ENCODE measurements at regions not wholly inside any gene's neighbourhood (a gene's known extent, or its start where the extent isn't known, plus 50 kb on each side); places are given as distances from the start of the nearest gene placed in this dataset.

DNA sequence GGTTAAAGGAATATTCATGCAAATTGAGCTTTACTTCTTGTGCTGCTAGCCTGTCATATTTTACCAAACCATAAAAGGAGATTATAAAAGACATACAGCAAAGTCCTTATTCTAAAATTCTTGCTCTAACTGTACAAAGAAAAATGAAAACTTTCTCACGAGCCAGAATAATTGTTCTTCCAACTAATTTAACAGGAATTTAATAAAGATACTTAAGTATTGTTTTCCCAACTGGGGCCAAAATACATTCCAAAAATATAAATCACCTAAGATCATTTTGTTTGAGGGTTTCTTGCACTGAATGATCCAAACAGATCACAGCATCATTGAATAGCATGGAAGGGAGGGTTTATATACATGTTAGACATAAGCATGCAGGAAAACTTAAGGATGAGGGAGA, 127.1 kb upstream of the PCDH18 start:
- H3K36me3 ChIP-seq (ENCODE audit: control insufficient read depth in 1 of 2, insufficient read depth in 2 of 2, low read length in 1 of 2), result no peaks in the 10 kb centered on the region
- no peak for DNase-seq
- peaks cover 3 to 5% of the 10 kb centered on the region in 2 donors for H3K4me1 ChIP-seq (ENCODE audit: control insufficient read depth in 1 of 2, insufficient read depth in 2 of 2, low read length in 2 of 2)
- ATAC-seq (ENCODE audit: low FRiP score), result no peak
- H3K27ac ChIP-seq (ENCODE audit: low read depth in 1 of 2, low read length in 2 of 2), result no peak overlapping the region
- 4 to 6% methylated on average over 1 of the region's 1 CpG for WGBS, 2 donors
- intact Hi-C loops (cut with DNase I), result no loop called here
- no peak overlapping the region for H3K4me3 ChIP-seq (ENCODE audit: low read length in 2 of 2)
- peaks cover 2% of the 10 kb centered on the region for H3K9me3 ChIP-seq (ENCODE audit: control insufficient read depth, low read length)
- no peaks in the 10 kb centered on the region for H3K27me3 ChIP-seq (ENCODE audit: control insufficient read depth in 1 of 2, insufficient read depth in 2 of 2, low read length in 1 of 2)

GRCh38 chr4:137656661-137657060, 124.4 kb upstream of the PCDH18 start:
- intact Hi-C loops (cut with DNase I), result no loop called here
- ATAC-seq (ENCODE audit: low FRiP score) (no peak), DNase-seq (no peak)
- no peaks in the 10 kb centered on the region for H3K27me3 ChIP-seq (ENCODE audit: control insufficient read depth in 1 of 2, insufficient read depth in 2 of 2, low read length in 1 of 2)
- no peaks in the 10 kb centered on the region for H3K36me3 ChIP-seq (ENCODE audit: control insufficient read depth in 1 of 2, insufficient read depth in 2 of 2, low read length in 1 of 2)
- H3K4me3 ChIP-seq (ENCODE audit: low read length in 2 of 2), result no peak overlapping the region
- 77 to 82% methylated on average over 2 of the region's 2 CpGs for WGBS, 2 donors
- no peak overlapping the region for H3K27ac ChIP-seq (ENCODE audit: low read depth in 1 of 2, low read length in 2 of 2)
- H3K4me1 ChIP-seq (ENCODE audit: control insufficient read depth in 1 of 2, insufficient read depth in 2 of 2, low read length in 2 of 2), result no peaks in the 10 kb centered on the region
- H3K9me3 ChIP-seq (ENCODE audit: control insufficient read depth, low read length), result peaks cover under 1% of the 10 kb centered on the region

GRCh38 chr4:137655302-137655701, 123.0 kb upstream of the PCDH18 start:
- ATAC-seq (ENCODE audit: low FRiP score) (no peak), DNase-seq (no peak)
- Histone ChIP-seq H3K4me1 (ENCODE audit: control insufficient read depth in 1 of 2, insufficient read depth in 2 of 2, low read length in 2 of 2) (no peaks in the 10 kb centered on the region), H3K4me3 (ENCODE audit: low read length in 2 of 2) (no peak overlapping the region), H3K36me3 (ENCODE audit: control insufficient read depth in 1 of 2, insufficient read depth in 2 of 2, low read length in 1 of 2) (no peaks in the 10 kb centered on the region), H3K27ac (ENCODE audit: low read depth in 1 of 2, low read length in 2 of 2) (no peak overlapping the region), H3K27me3 (ENCODE audit: control insufficient read depth in 1 of 2, insufficient read depth in 2 of 2, low read length in 1 of 2) (no peaks in the 10 kb centered on the region), H3K9me3 (ENCODE audit: control insufficient read depth, low read length) (no peaks in the 10 kb centered on the region)
- intact Hi-C loops (cut with DNase I), result no loop called here
- 95 to 100% methylated on average over 1 of the region's 1 CpG for WGBS, 2 donors

- no peaks in the 10 kb centered on the region for H3K27me3 ChIP-seq (ENCODE audit: control insufficient read depth in 1 of 2, insufficient read depth in 2 of 2, low read length in 1 of 2)
- intact Hi-C loops (cut with DNase I), result no loop called here
- no peaks in the 10 kb centered on the region for H3K36me3 ChIP-seq (ENCODE audit: control insufficient read depth in 1 of 2, insufficient read depth in 2 of 2, low read length in 1 of 2)
- H3K9me3 ChIP-seq (ENCODE audit: control insufficient read depth, low read length), result no peaks in the 10 kb centered on the region
- H3K4me1 ChIP-seq (ENCODE audit: control insufficient read depth in 1 of 2, insufficient read depth in 2 of 2, low read length in 2 of 2), result no peaks in the 10 kb centered on the region
- H3K4me3 ChIP-seq (ENCODE audit: low read length in 2 of 2), result no peak overlapping the region
- H3K27ac ChIP-seq (ENCODE audit: low read depth in 1 of 2, low read length in 2 of 2), result no peak overlapping the region
- WGBS, 2 donors, result 97 to 99% methylated on average over 3 of the region's 3 CpGs
- no peak for ATAC-seq (ENCODE audit: low FRiP score)
- no peak for DNase-seq
Observed at GRCh38 chr4:137651128-137651527, 118.8 kb upstream of the PCDH18 start.

DNA sequence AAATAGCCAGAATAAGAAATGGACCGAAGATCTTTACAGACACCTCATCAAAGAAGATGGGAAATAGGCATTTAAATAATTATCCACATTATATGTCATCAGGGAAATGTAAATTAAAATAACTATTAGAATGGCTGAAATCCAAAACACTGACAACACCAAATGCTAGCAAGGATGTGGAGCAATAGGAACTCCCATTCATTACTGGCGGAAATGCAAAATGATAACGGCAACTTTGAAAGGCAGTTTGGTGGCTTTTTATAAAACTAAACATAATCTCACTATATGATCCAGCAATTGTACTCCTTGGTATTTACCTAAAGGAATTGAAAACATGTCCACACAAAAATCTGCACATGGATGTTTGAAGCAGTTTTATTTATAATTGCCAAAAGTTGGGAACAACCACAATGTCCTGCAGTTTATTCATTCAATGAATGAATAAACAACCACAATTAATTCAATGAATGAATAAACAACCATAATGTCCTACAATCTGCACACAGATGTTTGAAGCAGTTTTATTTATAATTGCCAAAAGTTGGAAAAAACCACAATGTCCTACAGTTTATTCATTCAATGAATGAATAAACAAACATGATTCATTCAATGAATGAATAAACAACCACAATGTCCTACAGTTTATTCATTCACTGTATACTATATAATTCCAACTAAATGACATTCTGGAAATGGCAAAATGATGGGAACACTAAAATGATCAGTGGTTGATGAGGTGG, 117.6 kb upstream of the PCDH18 start:
- no peaks in the 10 kb centered on the region for H3K27me3 ChIP-seq (ENCODE audit: control insufficient read depth in 1 of 2, insufficient read depth in 2 of 2, low read length in 1 of 2)
- ATAC-seq (ENCODE audit: low FRiP score), result no peak
- H3K27ac ChIP-seq (ENCODE audit: low read depth in 1 of 2, low read length in 2 of 2), result no peak overlapping the region
- no peak overlapping the region for H3K4me3 ChIP-seq (ENCODE audit: low read length in 2 of 2)
- no peaks in the 10 kb centered on the region for H3K36me3 ChIP-seq (ENCODE audit: control insufficient read depth in 1 of 2, insufficient read depth in 2 of 2, low read length in 1 of 2)
- H3K4me1 ChIP-seq (ENCODE audit: control insufficient read depth in 1 of 2, insufficient read depth in 2 of 2, low read length in 2 of 2), result no peaks in the 10 kb centered on the region
- intact Hi-C loops (cut with DNase I), result no loop called here
- DNase-seq, result no peak
- no peaks in the 10 kb centered on the region for H3K9me3 ChIP-seq (ENCODE audit: control insufficient read depth, low read length)
- 97% methylated on average over 3 of the region's 3 CpGs for WGBS, 2 donors

- 89 to 91% methylated on average over 4 of the region's 4 CpGs for WGBS, 2 donors
Observed at GRCh38 chr4:137648531-137648930, 116.2 kb upstream of the PCDH18 start.

GRCh38 chr4:137647375-137647774, 115.1 kb upstream of the PCDH18 start:
- intact Hi-C loops (cut with DNase I), result no loop called here
- WGBS, 2 donors, result 81 to 94% methylated on average over 1 of the region's 1 CpG
- no peak for ATAC-seq (ENCODE audit: low FRiP score)

More at GRCh38 chr4:137648531-137648930, 116.2 kb upstream of the PCDH18 start:
- no peaks in the 10 kb centered on the region for H3K27me3 ChIP-seq (ENCODE audit: control insufficient read depth in 1 of 2, insufficient read depth in 2 of 2, low read length in 1 of 2)
- intact Hi-C loops (cut with DNase I), result no loop called here
- no peaks in the 10 kb centered on the region for H3K36me3 ChIP-seq (ENCODE audit: control insufficient read depth in 1 of 2, insufficient read depth in 2 of 2, low read length in 1 of 2)
- DNase-seq (no peak), ATAC-seq (ENCODE audit: low FRiP score) (no peak)
- H3K4me3 ChIP-seq (ENCODE audit: low read length in 2 of 2), result no peak overlapping the region
- no peaks in the 10 kb centered on the region for H3K9me3 ChIP-seq (ENCODE audit: control insufficient read depth, low read length)
- no peak overlapping the region for H3K27ac ChIP-seq (ENCODE audit: low read depth in 1 of 2, low read length in 2 of 2)
- no peaks in the 10 kb centered on the region for H3K4me1 ChIP-seq (ENCODE audit: control insufficient read depth in 1 of 2, insufficient read depth in 2 of 2, low read length in 2 of 2)

DNA sequence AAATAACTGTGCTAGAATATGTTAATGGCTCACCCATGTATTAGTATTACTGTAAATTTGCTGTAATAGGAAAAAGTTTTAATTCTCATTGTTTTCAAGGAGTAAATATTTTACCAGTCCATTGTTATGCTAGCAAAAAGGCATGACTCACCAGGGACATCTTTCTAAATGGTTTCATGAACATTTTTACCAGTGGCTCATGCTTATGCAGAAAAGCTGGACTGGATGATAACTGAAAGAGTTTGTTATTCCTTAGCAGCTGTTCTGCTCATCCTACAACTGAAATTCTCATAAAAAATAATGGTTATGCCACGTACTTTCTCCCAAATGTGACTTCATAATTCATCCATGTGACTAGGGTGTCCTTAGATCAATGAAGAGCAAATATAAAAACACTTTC, 111.9 kb upstream of the PCDH18 start:
- no peak for ATAC-seq (ENCODE audit: low FRiP score)
- 87 to 89% methylated on average over 1 of the region's 1 CpG for WGBS, 2 donors
- Histone ChIP-seq H3K36me3 (ENCODE audit: control insufficient read depth in 1 of 2, insufficient read depth in 2 of 2, low read length in 1 of 2) (no peaks in the 10 kb centered on the region), H3K9me3 (ENCODE audit: control insufficient read depth, low read length) (no peaks in the 10 kb centered on the region), H3K4me1 (ENCODE audit: control insufficient read depth in 1 of 2, insufficient read depth in 2 of 2, low read length in 2 of 2) (no peaks in the 10 kb centered on the region), H3K27me3 (ENCODE audit: control insufficient read depth in 1 of 2, insufficient read depth in 2 of 2, low read length in 1 of 2) (no peaks in the 10 kb centered on the region), H3K4me3 (ENCODE audit: low read length in 2 of 2) (no peak overlapping the region), H3K27ac (ENCODE audit: low read depth in 1 of 2, low read length in 2 of 2) (no peak overlapping the region)
- no peak for DNase-seq
- intact Hi-C loops (cut with DNase I), result no loop called here

More at GRCh38 chr4:137647375-137647774, 115.1 kb upstream of the PCDH18 start:
- Histone ChIP-seq H3K27me3 (ENCODE audit: control insufficient read depth in 1 of 2, insufficient read depth in 2 of 2, low read length in 1 of 2) (no peaks in the 10 kb centered on the region), H3K36me3 (ENCODE audit: control insufficient read depth in 1 of 2, insufficient read depth in 2 of 2, low read length in 1 of 2) (no peaks in the 10 kb centered on the region), H3K9me3 (ENCODE audit: control insufficient read depth, low read length) (no peaks in the 10 kb centered on the region), H3K4me3 (ENCODE audit: low read length in 2 of 2) (no peak overlapping the region), H3K4me1 (ENCODE audit: control insufficient read depth in 1 of 2, insufficient read depth in 2 of 2, low read length in 2 of 2) (no peaks in the 10 kb centered on the region), H3K27ac (ENCODE audit: low read depth in 1 of 2, low read length in 2 of 2) (no peak overlapping the region)
- DNase-seq, result no peak

DNA sequence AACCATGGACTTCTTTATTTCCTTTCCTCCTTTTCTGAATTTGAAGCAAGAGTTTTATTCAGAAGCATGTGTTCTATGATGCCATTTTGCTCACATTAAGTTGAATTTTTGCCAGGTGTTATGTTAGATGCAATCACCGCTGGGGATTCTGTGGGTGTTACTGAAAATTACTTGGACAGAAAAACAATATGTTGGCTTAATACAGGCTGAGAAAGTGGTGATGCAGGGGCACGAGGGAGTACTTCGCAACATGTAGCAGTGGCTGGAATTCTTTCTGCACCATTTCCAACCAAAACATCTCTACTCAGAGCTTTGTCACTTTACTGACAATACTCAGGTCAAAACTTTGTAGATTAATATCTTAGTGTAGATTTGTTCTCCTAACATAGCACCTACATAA, 109.2 kb upstream of the PCDH18 start:
- Histone ChIP-seq H3K9me3 (ENCODE audit: control insufficient read depth, low read length) (no peaks in the 10 kb centered on the region), H3K27me3 (ENCODE audit: control insufficient read depth in 1 of 2, insufficient read depth in 2 of 2, low read length in 1 of 2) (no peaks in the 10 kb centered on the region), H3K27ac (ENCODE audit: low read depth in 1 of 2, low read length in 2 of 2) (no peak overlapping the region), H3K4me1 (ENCODE audit: control insufficient read depth in 1 of 2, insufficient read depth in 2 of 2, low read length in 2 of 2) (no peaks in the 10 kb centered on the region), H3K36me3 (ENCODE audit: control insufficient read depth in 1 of 2, insufficient read depth in 2 of 2, low read length in 1 of 2) (no peaks in the 10 kb centered on the region), H3K4me3 (ENCODE audit: low read length in 2 of 2) (no peak overlapping the region)
- no peak for ATAC-seq (ENCODE audit: low FRiP score)
- no peak for DNase-seq
- 25 to 27% methylated on average over 3 of the region's 3 CpGs for WGBS, 2 donors
- intact Hi-C loops (cut with DNase I), result no loop called here
